HepG2 (cell line): ENCODE measurements at regions not wholly inside any gene's neighbourhood (a gene's known extent, or its start where the extent isn't known, plus 50 kb on each side); places are given as distances from the start of the nearest gene placed in this dataset.

Source experiments
- ATAC-seq: fragments of 200-7000 bp; cut with Tn5 transposase; 3 replicates; pipeline ENCODE4 v1.9.1; 2020; ENCODE audit warnings: mild to moderate bottlenecking, moderate library complexity
- BruUV-seq: library from RNA; stranded (reverse); fragments of 400-500 nt; replicated peaks from 2 replicates; lab custom pipeline; 2021; lab: Mats Ljungman, UMichigan
- CTCF ChIA-PET: fragments of 300-600 bp; formaldehyde crosslinking; extraction: SDS; loops from one replicate; lab custom pipeline; 2021; ENCODE audit warnings: low total read pairs, inconsistent platforms, low intra/inter-chr PET ratio; lab: Yijun Ruan, JAX
- POLR2A ChIA-PET: fragments of 350-600 bp; sonication (Branson Sonifier 250); formaldehyde crosslinking; loops from one replicate; lab custom pipeline; 2020; ENCODE audit warnings: antibody characterized with exemption, inconsistent platforms; lab: Yijun Ruan, JAX
- DNase-seq: peaks from one replicate; pipeline ENCODE4 v3.0.0-alpha.2; 2015; ENCODE audit warnings: low spot score
- FAIRE-seq: peaks from 3 replicates; lab custom pipeline; 2011; peaks lifted over from hg19 to GRCh38; lab: Jason Lieb, UNC
- H2AFZ ChIP-seq: one replicate; pipeline ENCODE4 v1.6.1; 2011; ENCODE audit warnings: low read length, inconsistent platforms
- H3K27ac ChIP-seq: fragments of 300-600 bp; 3 replicates; pipeline ENCODE4 v1.8.0; 2011; ENCODE audit warnings: mixed run types, mild to moderate bottlenecking, mixed read lengths, low read length, inconsistent platforms; ENCODE audit not compliant: insufficient read depth; ENCODE audit errors: extremely low read length
- H3K27me3 ChIP-seq, 2 experiments: fragments of 200-600 bp in 1 of 2; 2 replicates in 1 of 2; 3 replicates in 1 of 2; pipeline versions ENCODE4 v1.6.0 to v1.8.0; 2011; ENCODE audit warnings: low read length in 2 of 2, mild to moderate bottlenecking in 2 of 2, moderate library complexity in 2 of 2, inconsistent platforms in 1 of 2; ENCODE audit not compliant: insufficient read depth in 2 of 2, control insufficient read depth in 1 of 2
- H3K36me3 ChIP-seq, 2 experiments: fragments of 200-600 bp in 1 of 2; replicated peaks in 1 of 2; 2 replicates in 1 of 2; 3 replicates in 1 of 2; pipeline versions ENCODE4 v1.5.1 to v1.8.0; 2011; ENCODE audit warnings: low read length in 2 of 2, inconsistent platforms in 1 of 2; ENCODE audit not compliant: insufficient read depth in 2 of 2, control insufficient read depth in 1 of 2
- H3K4me1 ChIP-seq: 2 replicates; pipeline ENCODE4 v1.5.1; 2012; ENCODE audit warnings: low read length, inconsistent platforms; ENCODE audit not compliant: insufficient read depth
- H3K4me2 ChIP-seq: 2 replicates; pipeline ENCODE4 v1.6.0; 2011; ENCODE audit warnings: low read depth, low read length, inconsistent platforms
- H3K4me3 ChIP-seq, 3 experiments: fragments of 200-600 bp in 1 of 3; sonication (generic), shearing (Covaris generic) in 1 of 3; replicated peaks in 1 of 3; 2 replicates each; pipeline ENCODE4 v1.5.1; 2011 to 2016; ENCODE audit warnings: low read length in 3 of 3, inconsistent platforms in 2 of 3, low read depth in 2 of 3, mild to moderate bottlenecking in 2 of 3, control low read depth in 1 of 3, mixed read lengths in 1 of 3; ENCODE audit not compliant: insufficient read depth in 1 of 3
- H3K79me2 ChIP-seq: one replicate; pipeline ENCODE4 v1.6.1; 2011; ENCODE audit warnings: low read length, inconsistent platforms; ENCODE audit not compliant: insufficient read depth
- H3K9ac ChIP-seq: 2 replicates; pipeline ENCODE4 v1.6.0; 2011; ENCODE audit warnings: mild to moderate bottlenecking, low read depth, low read length, inconsistent platforms; ENCODE audit not compliant: insufficient read depth
- H3K9me3 ChIP-seq: 2 replicates; pipeline ENCODE4 v1.5.1; 2012; ENCODE audit warnings: mild to moderate bottlenecking, low read length
- H4K20me1 ChIP-seq: 2 replicates; pipeline ENCODE4 v1.6.0; 2011; ENCODE audit warnings: inconsistent platforms, mild to moderate bottlenecking, low read length, moderate library complexity; ENCODE audit not compliant: insufficient read depth
- BHLHE40 ChIP-seq: IDR thresholded peaks from 2 replicates; pipeline ENCODE4 v1.6.1; 2011; ENCODE audit warnings: low read length, improper control_type of control experiment
- DR1 ChIP-seq: sonication (generic); formaldehyde crosslinking; IDR thresholded peaks from 2 replicates; pipeline ENCODE4 v1.8.0; 2021; ENCODE audit warnings: mild to moderate bottlenecking, missing genetic modification reagents, inconsistent platforms
- KAT2B ChIP-seq: fragments of 150-350 bp; IDR thresholded peaks from 2 replicates; pipeline ENCODE4 v1.6.1; 2014; ENCODE audit warnings: low read depth, low read length, borderline replicate concordance
- MZF1 ChIP-seq: sonication (generic); formaldehyde crosslinking; IDR thresholded peaks from 2 replicates; pipeline ENCODE4 v1.8.1; 2023; ENCODE audit warnings: mild to moderate bottlenecking, missing genetic modification reagents, borderline replicate concordance
- SNAI1 ChIP-seq: sonication (generic); formaldehyde crosslinking; IDR thresholded peaks from 2 replicates; pipeline ENCODE4 v1.5.0; 2020; ENCODE audit warnings: mild to moderate bottlenecking, missing genetic modification reagents, borderline replicate concordance
- TARDBP ChIP-seq: sonication (generic); formaldehyde crosslinking; IDR thresholded peaks from 2 replicates; pipeline ENCODE4 v1.8.0; 2022; ENCODE audit warnings: mild to moderate bottlenecking, missing genetic modification reagents
- TCF7L2 ChIP-seq: IDR thresholded peaks from 2 replicates; pipeline ENCODE4 v1.6.1; 2011; ENCODE audit warnings: mild to moderate bottlenecking, low read depth, low read length, moderate library complexity
- U2AF1 ChIP-seq: fragments of 200-400 bp; formaldehyde crosslinking; optimal IDR thresholded peaks from 2 replicates; pipeline ENCODE3; 2017; ENCODE audit warnings: mild to moderate bottlenecking, low read depth, low read length
- USF2 ChIP-seq, 2 experiments: sonication (generic) in 1 of 2; formaldehyde crosslinking in 1 of 2; IDR thresholded peaks; 2 replicates each; pipeline versions ENCODE4 v1.5.1 to v1.6.1; 2011 to 2020; ENCODE audit warnings: borderline replicate concordance in 1 of 2, low read depth in 1 of 2, low read length in 1 of 2, mild to moderate bottlenecking in 1 of 2, missing genetic modification reagents in 1 of 2, moderate library complexity in 1 of 2
- WGBS: methylation state at CpG from one replicate; pipeline ENCODE4 v1.1.6; 2017; ENCODE audit warnings: low lambda C conversion rate; 5-methylcytosine and 5-hydroxymethylcytosine counted together
- in situ Hi-C: cut with HindIII; loops from 2 replicates; pipeline ENCODE4 v1.10.0; 2017; ENCODE audit warnings: low pct_unique_long_range_greater_than_20kb; ENCODE audit not compliant: extremely low pct_ligation_motif_present
- intact Hi-C: fragments of 100-400 bp; cut with micrococcal nuclease; formaldehyde crosslinking; loops from one replicate; pipeline ENCODE4 v1.10.0; 2022; ENCODE audit not compliant: unreplicated experiment
- TF ChIP-seq, protein P1 (sequence below): IDR thresholded peaks from 2 replicates; pipeline ENCODE4 v1.6.1; 2016; ENCODE audit warnings: missing compliant biosample characterization, missing genetic modification reagents, borderline replicate concordance
- TF ChIP-seq, protein P2 (sequence below): sonication (generic); formaldehyde crosslinking; IDR thresholded peaks from 2 replicates; pipeline ENCODE4 v1.8.1; 2022; ENCODE audit warnings: low read depth, mild to moderate bottlenecking, missing genetic modification reagents
- TF ChIP-seq, protein P3 (sequence below): fragments of 450-650 bp; IDR thresholded peaks from 2 replicates; pipeline ENCODE4 v1.6.1; 2017
- TF ChIP-seq, protein P4 (sequence below): sonication (generic); formaldehyde crosslinking; IDR thresholded peaks from 2 replicates; pipeline ENCODE4 v1.4.0; 2020; ENCODE audit warnings: missing genetic modification reagents, borderline replicate concordance

DNA sequence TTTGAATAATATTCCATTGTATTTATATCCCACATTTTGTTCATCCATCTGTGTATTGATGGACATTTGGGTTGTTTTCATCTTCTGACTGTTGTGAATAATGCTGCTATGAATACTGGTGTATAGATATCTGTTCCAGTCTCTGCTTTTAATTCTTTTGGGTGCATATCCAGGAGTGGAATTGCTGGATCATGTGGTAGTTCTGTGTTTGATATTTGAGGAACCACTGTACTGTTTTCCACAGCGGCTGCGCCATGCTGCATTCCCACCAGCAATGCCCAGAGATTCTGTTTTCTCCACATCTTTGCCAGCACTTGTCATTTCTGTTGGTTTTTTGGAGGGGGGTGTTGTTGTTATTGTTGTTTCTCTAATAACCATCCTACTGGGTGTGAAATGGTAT, 131.6 kb upstream of the KIF26B start:
- FAIRE-seq (no peak), ATAC-seq (no peak), DNase-seq (no peak)
- no TSS peak for BruUV-seq
- Histone ChIP-seq H4K20me1 (no peaks in the 10 kb centered on the region), H3K4me2 (no peak overlapping the region), H3K4me1 (no peaks in the 10 kb centered on the region), H3K36me3 (no peaks in the 10 kb centered on the region), H3K9ac (no peak overlapping the region), H3K79me2 (no peaks in the 10 kb centered on the region), H2AFZ (no peak overlapping the region), H3K27me3 (no peaks in the 10 kb centered on the region), H3K4me3 (no peak overlapping the region), H3K9me3 (no peaks in the 10 kb centered on the region), H3K27ac (no peak overlapping the region)
- intact Hi-C loops: no loop called here
- 100% methylated on average over 2 of the region's 2 CpGs for WGBS
- ChIA-PET POLR2A (no interaction called here), CTCF (no interaction called here)
- TF ChIP-seq, protein P1, sequence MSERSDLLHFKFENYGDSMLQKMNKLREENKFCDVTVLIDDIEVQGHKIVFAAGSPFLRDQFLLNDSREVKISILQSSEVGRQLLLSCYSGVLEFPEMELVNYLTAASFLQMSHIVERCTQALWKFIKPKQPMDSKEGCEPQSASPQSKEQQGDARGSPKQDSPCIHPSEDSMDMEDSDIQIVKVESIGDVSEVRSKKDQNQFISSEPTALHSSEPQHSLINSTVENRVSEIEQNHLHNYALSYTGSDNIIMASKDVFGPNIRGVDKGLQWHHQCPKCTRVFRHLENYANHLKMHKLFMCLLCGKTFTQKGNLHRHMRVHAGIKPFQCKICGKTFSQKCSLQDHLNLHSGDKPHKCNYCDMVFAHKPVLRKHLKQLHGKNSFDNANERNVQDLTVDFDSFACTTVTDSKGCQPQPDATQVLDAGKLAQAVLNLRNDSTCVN (CRISPR knock-in tag): no peak
- TF ChIP-seq DR1 (no peak), MZF1 (CRISPR knock-in tag) (no peak), USF2 (IDR thresholded peaks at IDR 0.05; ENCODE audit: low read depth, low read length) (no peak), USF2 (CRISPR knock-in tag; IDR thresholded peaks at IDR 0.05; ENCODE audit: borderline replicate concordance) (no peak), BHLHE40 (no peak), KAT2B (no peak), U2AF1 (no peak), TCF7L2 (no peak), TARDBP (CRISPR knock-in tag) (no peak), SNAI1 (CRISPR knock-in tag) (no peak)
- TF ChIP-seq, protein P2, sequence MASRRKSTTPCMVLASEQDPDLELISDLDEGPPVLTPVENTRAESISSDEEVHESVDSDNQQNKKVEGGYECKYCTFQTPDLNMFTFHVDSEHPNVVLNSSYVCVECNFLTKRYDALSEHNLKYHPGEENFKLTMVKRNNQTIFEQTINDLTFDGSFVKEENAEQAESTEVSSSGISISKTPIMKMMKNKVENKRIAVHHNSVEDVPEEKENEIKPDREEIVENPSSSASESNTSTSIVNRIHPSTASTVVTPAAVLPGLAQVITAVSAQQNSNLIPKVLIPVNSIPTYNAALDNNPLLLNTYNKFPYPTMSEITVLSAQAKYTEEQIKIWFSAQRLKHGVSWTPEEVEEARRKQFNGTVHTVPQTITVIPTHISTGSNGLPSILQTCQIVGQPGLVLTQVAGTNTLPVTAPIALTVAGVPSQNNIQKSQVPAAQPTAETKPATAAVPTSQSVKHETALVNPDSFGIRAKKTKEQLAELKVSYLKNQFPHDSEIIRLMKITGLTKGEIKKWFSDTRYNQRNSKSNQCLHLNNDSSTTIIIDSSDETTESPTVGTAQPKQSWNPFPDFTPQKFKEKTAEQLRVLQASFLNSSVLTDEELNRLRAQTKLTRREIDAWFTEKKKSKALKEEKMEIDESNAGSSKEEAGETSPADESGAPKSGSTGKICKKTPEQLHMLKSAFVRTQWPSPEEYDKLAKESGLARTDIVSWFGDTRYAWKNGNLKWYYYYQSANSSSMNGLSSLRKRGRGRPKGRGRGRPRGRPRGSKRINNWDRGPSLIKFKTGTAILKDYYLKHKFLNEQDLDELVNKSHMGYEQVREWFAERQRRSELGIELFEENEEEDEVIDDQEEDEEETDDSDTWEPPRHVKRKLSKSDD: no peak
- TF ChIP-seq, protein P3, sequence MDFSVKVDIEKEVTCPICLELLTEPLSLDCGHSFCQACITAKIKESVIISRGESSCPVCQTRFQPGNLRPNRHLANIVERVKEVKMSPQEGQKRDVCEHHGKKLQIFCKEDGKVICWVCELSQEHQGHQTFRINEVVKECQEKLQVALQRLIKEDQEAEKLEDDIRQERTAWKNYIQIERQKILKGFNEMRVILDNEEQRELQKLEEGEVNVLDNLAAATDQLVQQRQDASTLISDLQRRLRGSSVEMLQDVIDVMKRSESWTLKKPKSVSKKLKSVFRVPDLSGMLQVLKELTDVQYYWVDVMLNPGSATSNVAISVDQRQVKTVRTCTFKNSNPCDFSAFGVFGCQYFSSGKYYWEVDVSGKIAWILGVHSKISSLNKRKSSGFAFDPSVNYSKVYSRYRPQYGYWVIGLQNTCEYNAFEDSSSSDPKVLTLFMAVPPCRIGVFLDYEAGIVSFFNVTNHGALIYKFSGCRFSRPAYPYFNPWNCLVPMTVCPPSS: no peak
- TF ChIP-seq, protein P4, sequence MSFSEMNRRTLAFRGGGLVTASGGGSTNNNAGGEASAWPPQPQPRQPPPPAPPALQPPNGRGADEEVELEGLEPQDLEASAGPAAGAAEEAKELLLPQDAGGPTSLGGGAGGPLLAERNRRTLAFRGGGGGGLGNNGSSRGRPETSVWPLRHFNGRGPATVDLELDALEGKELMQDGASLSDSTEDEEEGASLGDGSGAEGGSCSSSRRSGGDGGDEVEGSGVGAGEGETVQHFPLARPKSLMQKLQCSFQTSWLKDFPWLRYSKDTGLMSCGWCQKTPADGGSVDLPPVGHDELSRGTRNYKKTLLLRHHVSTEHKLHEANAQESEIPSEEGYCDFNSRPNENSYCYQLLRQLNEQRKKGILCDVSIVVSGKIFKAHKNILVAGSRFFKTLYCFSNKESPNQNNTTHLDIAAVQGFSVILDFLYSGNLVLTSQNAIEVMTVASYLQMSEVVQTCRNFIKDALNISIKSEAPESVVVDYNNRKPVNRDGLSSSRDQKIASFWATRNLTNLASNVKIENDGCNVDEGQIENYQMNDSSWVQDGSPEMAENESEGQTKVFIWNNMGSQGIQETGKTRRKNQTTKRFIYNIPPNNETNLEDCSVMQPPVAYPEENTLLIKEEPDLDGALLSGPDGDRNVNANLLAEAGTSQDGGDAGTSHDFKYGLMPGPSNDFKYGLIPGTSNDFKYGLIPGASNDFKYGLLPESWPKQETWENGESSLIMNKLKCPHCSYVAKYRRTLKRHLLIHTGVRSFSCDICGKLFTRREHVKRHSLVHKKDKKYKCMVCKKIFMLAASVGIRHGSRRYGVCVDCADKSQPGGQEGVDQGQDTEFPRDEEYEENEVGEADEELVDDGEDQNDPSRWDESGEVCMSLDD (CRISPR knock-in tag): no peak
- in situ Hi-C loops: no loop called here
